KBM-7 (cell line): ENCODE measurements at regions not wholly inside any gene's neighbourhood (a gene's known extent, or its start where the extent isn't known, plus 50 kb on each side); places are given as distances from the start of the nearest gene placed in this dataset.
"Not testable (repeated sequence)": the region's sequence is repeated elsewhere in the genome, so short reads cannot be mapped to it uniquely, and the experiment has no call there.

Source experiments
- DNase-seq: peaks from one replicate; pipeline ENCODE4 v3.0.0-alpha.2; 2015
- in situ Hi-C: fragments of 300-500 bp; cut with MboI; formaldehyde crosslinking; loops from 2 replicates; pipeline ENCODE4 v1.14.3; 2020; ENCODE audit warnings: low sequenced_read_pairs, low pct_unique_long_range_greater_than_20kb, mixed read lengths

GRCh38 chr1:82152356-82153271 lies 351.9 kb downstream of the ADGRL2 start:
- DNase-seq, result no peak
- in situ Hi-C loops, result no loop called here

- in situ Hi-C loops, result no loop called here
Measured at GRCh38 chr1:82145656-82146055, 344.9 kb downstream of the ADGRL2 start.

GRCh38 chr1:82143108-82143833 lies 342.5 kb downstream of the ADGRL2 start:
- DNase-seq, result no peak

More at GRCh38 chr1:82145656-82146055, 344.9 kb downstream of the ADGRL2 start:
- no peak for DNase-seq

GRCh38 chr1:82141390-82141789 lies 340.7 kb downstream of the ADGRL2 start:
- no peak for DNase-seq
- in situ Hi-C loops, result no loop called here

More at GRCh38 chr1:82143108-82143833, 342.5 kb downstream of the ADGRL2 start:
- in situ Hi-C loops, result no loop called here

- no peak for DNase-seq
- in situ Hi-C loops, result no loop called here
Measured at GRCh38 chr1:82139751-82140468, 339.2 kb downstream of the ADGRL2 start.

- in situ Hi-C loops, DNase-seq: not testable (repeated sequence)
Measured at GRCh38 chr1:82136351-82136750, 335.6 kb downstream of the ADGRL2 start.

GRCh38 chr1:82125866-82126265 lies 325.1 kb downstream of the ADGRL2 start:
- in situ Hi-C loops, result no loop called here
- no peak for DNase-seq

GRCh38 chr1:82125119-82125518 lies 324.4 kb downstream of the ADGRL2 start:
- no peak for DNase-seq
- in situ Hi-C loops, result no loop called here

- in situ Hi-C loops, result no loop called here
- no peak for DNase-seq
Measured at GRCh38 chr1:82121421-82121820, 320.7 kb downstream of the ADGRL2 start.

GRCh38 chr1:82116105-82116504 lies 315.4 kb downstream of the ADGRL2 start:
- no peak for DNase-seq
- in situ Hi-C loops, result no loop called here

- in situ Hi-C loops, result no loop called here
- no peak for DNase-seq
Measured at GRCh38 chr1:82114887-82115286, 314.2 kb downstream of the ADGRL2 start.

- in situ Hi-C loops, result no loop called here
- DNase-seq, result no peak
Measured at GRCh38 chr1:82110366-82111254, 309.9 kb downstream of the ADGRL2 start.

GRCh38 chr1:82108843-82109242 lies 308.1 kb downstream of the ADGRL2 start:
- no peak for DNase-seq

GRCh38 chr1:82106672-82107071 lies 305.9 kb downstream of the ADGRL2 start:
- DNase-seq, result no peak
- in situ Hi-C loops, result no loop called here

More at GRCh38 chr1:82108843-82109242, 308.1 kb downstream of the ADGRL2 start:
- in situ Hi-C loops, result no loop called here

- in situ Hi-C loops, result no loop called here
- DNase-seq, result no peak
Measured at GRCh38 chr1:82099170-82099569, 298.4 kb downstream of the ADGRL2 start.

- DNase-seq, result no peak
- in situ Hi-C loops, result no loop called here
Measured at GRCh38 chr1:82094136-82094535, 293.4 kb downstream of the ADGRL2 start.

GRCh38 chr1:82091729-82092128 lies 291.0 kb downstream of the ADGRL2 start:
- DNase-seq, result no peak
- in situ Hi-C loops, result no loop called here

- in situ Hi-C loops, result no loop called here
- DNase-seq, result no peak
Measured at GRCh38 chr1:82091265-82091664, 290.5 kb downstream of the ADGRL2 start.

- no peak for DNase-seq
- in situ Hi-C loops, result no loop called here
Measured at GRCh38 chr1:82090104-82090503, 289.4 kb downstream of the ADGRL2 start.
